HepG2 (cell line): ENCODE measurements at regions not wholly inside any gene's neighbourhood (a gene's known extent, or its start where the extent isn't known, plus 50 kb on each side); places are given as distances from the start of the nearest gene placed in this dataset.

Experiments
- BHLHE40 ChIP-seq: IDR thresholded peaks from 2 replicates; pipeline ENCODE4 v1.6.1; 2011; ENCODE audit warnings: low read length, improper control_type of control experiment
- CHD2 ChIP-seq: IDR thresholded peaks from 2 replicates; pipeline ENCODE4 v1.6.1; 2011; ENCODE audit warnings: low read depth, low read length, improper control_type of control experiment
- HNRNPK ChIP-seq: fragments of 200-400 bp; formaldehyde crosslinking; IDR thresholded peaks from 2 replicates; pipeline ENCODE4 v1.6.1; 2018; ENCODE audit warnings: low read length, low read depth, moderate library complexity, mild to moderate bottlenecking; ENCODE audit not compliant: poor library complexity, severe bottlenecking
- KDM1A ChIP-seq: IDR thresholded peaks from 2 replicates; pipeline ENCODE4 v1.6.1; 2016; ENCODE audit warnings: missing compliant biosample characterization
- NR3C1 ChIP-seq: sonication (generic); formaldehyde crosslinking; IDR thresholded peaks from 2 replicates; pipeline ENCODE4 v1.4.0; 2020; ENCODE audit warnings: missing genetic modification reagents
- POLR2A ChIP-seq, 2 experiments: IDR thresholded peaks; 2 replicates each; pipeline ENCODE4 v1.6.1; 2011; ENCODE audit warnings: low read depth in 2 of 2, low read length in 2 of 2, mild to moderate bottlenecking in 1 of 2, moderate library complexity in 1 of 2; ENCODE audit not compliant: insufficient read depth in 1 of 2
- ZFX ChIP-seq: sonication (generic); formaldehyde crosslinking; IDR thresholded peaks from 2 replicates; pipeline ENCODE4 v1.4.0; 2020; ENCODE audit warnings: mild to moderate bottlenecking, low read depth, missing genetic modification reagents, moderate library complexity
- ZNF780A ChIP-seq: sonication (generic); formaldehyde crosslinking; IDR thresholded peaks from 2 replicates; pipeline ENCODE4 v1.8.0; 2022; ENCODE audit warnings: mild to moderate bottlenecking, missing genetic modification reagents, moderate library complexity
- TF ChIP-seq, protein P1 (sequence below): sonication (generic); formaldehyde crosslinking; IDR thresholded peaks from 2 replicates; pipeline ENCODE4 v1.5.0; 2020; ENCODE audit warnings: mild to moderate bottlenecking, missing genetic modification reagents, moderate library complexity
- TF ChIP-seq, protein P2 (sequence below): sonication (generic); formaldehyde crosslinking; IDR thresholded peaks from 2 replicates; pipeline ENCODE4 v1.4.0; 2020; ENCODE audit warnings: missing genetic modification reagents

DNA sequence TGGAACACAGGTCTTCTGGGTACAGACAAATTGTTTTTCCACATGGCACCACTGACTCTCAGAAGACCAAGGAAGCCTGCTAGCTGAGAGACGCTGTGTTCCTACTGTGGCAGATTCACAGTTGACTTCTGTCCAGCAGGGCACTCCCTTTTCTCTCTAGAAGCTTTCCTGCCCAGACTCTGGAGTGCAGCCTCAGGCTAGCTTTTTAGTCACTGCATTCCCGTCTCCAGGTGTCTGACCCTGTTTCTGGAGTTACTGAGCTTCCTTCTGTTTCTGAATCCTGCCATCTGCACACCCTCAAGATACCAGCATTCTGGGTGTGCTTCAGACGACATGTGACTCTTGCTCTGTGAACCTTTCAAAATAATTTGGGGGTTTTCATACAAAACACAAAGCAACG is 125.1 kb downstream of the TMEM200C start:
- no peak for TF ChIP-seq CHD2
- TF ChIP-seq NR3C1 (CRISPR knock-in tag): no peak
- no peak for TF ChIP-seq ZNF780A (CRISPR knock-in tag)
- no peak for TF ChIP-seq HNRNPK
- TF ChIP-seq, protein P1, sequence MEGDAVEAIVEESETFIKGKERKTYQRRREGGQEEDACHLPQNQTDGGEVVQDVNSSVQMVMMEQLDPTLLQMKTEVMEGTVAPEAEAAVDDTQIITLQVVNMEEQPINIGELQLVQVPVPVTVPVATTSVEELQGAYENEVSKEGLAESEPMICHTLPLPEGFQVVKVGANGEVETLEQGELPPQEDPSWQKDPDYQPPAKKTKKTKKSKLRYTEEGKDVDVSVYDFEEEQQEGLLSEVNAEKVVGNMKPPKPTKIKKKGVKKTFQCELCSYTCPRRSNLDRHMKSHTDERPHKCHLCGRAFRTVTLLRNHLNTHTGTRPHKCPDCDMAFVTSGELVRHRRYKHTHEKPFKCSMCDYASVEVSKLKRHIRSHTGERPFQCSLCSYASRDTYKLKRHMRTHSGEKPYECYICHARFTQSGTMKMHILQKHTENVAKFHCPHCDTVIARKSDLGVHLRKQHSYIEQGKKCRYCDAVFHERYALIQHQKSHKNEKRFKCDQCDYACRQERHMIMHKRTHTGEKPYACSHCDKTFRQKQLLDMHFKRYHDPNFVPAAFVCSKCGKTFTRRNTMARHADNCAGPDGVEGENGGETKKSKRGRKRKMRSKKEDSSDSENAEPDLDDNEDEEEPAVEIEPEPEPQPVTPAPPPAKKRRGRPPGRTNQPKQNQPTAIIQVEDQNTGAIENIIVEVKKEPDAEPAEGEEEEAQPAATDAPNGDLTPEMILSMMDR (CRISPR knock-in tag): no peak
- TF ChIP-seq, protein P2, sequence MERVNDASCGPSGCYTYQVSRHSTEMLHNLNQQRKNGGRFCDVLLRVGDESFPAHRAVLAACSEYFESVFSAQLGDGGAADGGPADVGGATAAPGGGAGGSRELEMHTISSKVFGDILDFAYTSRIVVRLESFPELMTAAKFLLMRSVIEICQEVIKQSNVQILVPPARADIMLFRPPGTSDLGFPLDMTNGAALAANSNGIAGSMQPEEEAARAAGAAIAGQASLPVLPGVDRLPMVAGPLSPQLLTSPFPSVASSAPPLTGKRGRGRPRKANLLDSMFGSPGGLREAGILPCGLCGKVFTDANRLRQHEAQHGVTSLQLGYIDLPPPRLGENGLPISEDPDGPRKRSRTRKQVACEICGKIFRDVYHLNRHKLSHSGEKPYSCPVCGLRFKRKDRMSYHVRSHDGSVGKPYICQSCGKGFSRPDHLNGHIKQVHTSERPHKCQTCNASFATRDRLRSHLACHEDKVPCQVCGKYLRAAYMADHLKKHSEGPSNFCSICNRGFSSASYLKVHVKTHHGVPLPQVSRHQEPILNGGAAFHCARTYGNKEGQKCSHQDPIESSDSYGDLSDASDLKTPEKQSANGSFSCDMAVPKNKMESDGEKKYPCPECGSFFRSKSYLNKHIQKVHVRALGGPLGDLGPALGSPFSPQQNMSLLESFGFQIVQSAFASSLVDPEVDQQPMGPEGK (CRISPR knock-in tag): no peak
- no peak for TF ChIP-seq KDM1A
- TF ChIP-seq BHLHE40: no peak
- TF ChIP-seq ZFX (CRISPR knock-in tag): no peak
- TF ChIP-seq POLR2A (IDR thresholded peaks at IDR 0.05; ENCODE audit: insufficient read depth in 1 of 2, low read depth in 2 of 2, low read length in 2 of 2): no peak
